GM12878 (cell line): ENCODE measurements at regions not wholly inside any gene's neighbourhood (a gene's known extent, or its start where the extent isn't known, plus 50 kb on each side); places are given as distances from the start of the nearest gene placed in this dataset.

Experiments
- ATAC-seq: fragments of 200-7000 bp; cut with Tn5 transposase; 3 replicates; pipeline ENCODE4 v1.9.1; 2020; ENCODE audit warnings: mild to moderate bottlenecking, moderate library complexity
- BruUV-seq: library from RNA; stranded (reverse); fragments of 400-500 nt; replicated peaks from 2 replicates; lab custom pipeline; 2021; lab: Mats Ljungman, UMichigan
- CTCF ChIA-PET: fragments of 300-600 bp; sonication (Branson Sonifier 250); formaldehyde crosslinking; extraction: SDS; loops from one replicate; lab custom pipeline; 2021; ENCODE audit warnings: inconsistent platforms; lab: Yijun Ruan, JAX
- POLR2A ChIA-PET: fragments of 350-600 bp; formaldehyde crosslinking; extraction: SDS; loops from one replicate; lab custom pipeline; 2021; ENCODE audit warnings: inconsistent platforms; lab: Charles Lee
- RAD21 ChIA-PET: fragments of 300-600 bp; sonication (Branson Sonifier 250); formaldehyde crosslinking; loops from one replicate; lab custom pipeline; 2023; ENCODE audit warnings: antibody characterized with exemption; ENCODE audit not compliant: unreplicated experiment; lab: Charles Lee
- SMC1A ChIA-PET: fragments of 300-600 bp; sonication (Branson Sonifier 250); formaldehyde crosslinking; loops from one replicate; lab custom pipeline; 2023; ENCODE audit not compliant: unreplicated experiment, uncharacterized antibody; lab: Charles Lee
- DNase-seq: peaks from one replicate; pipeline ENCODE4 v3.0.0-alpha.2; 2011; ENCODE audit warnings: low read depth, low spot score
- FAIRE-seq: peaks from 3 replicates; lab custom pipeline; 2011; peaks lifted over from hg19 to GRCh38; lab: Jason Lieb, UNC
- H2AFZ ChIP-seq: 2 replicates; pipeline ENCODE4 v1.6.0; 2011; ENCODE audit warnings: low read depth, low read length, control low read depth; ENCODE audit not compliant: control insufficient read depth
- H3K27ac ChIP-seq: 2 replicates; pipeline ENCODE4 v1.5.1; 2011; ENCODE audit warnings: control low read depth; ENCODE audit not compliant: control insufficient read depth, insufficient read depth
- H3K27me3 ChIP-seq, 2 experiments: replicated peaks in 1 of 2; 2 replicates each; pipeline versions ENCODE4 v1.6.0 to v1.6.1; 2011; ENCODE audit warnings: low read length in 1 of 2; ENCODE audit not compliant: control insufficient read depth in 2 of 2, insufficient read depth in 2 of 2
- H3K36me3 ChIP-seq, 2 experiments: 2 replicates each; pipeline ENCODE4 v1.5.1; 2011; ENCODE audit warnings: low read length in 1 of 2; ENCODE audit not compliant: control insufficient read depth in 2 of 2, insufficient read depth in 2 of 2
- H3K4me1 ChIP-seq: 2 replicates; pipeline ENCODE4 v1.6.1; 2011; ENCODE audit warnings: mild to moderate bottlenecking, low read length, moderate library complexity, mixed read lengths; ENCODE audit not compliant: control insufficient read depth, insufficient read depth
- H3K4me2 ChIP-seq: 2 replicates; pipeline ENCODE4 v1.6.0; 2011; ENCODE audit warnings: control low read depth; ENCODE audit not compliant: control insufficient read depth, insufficient read depth
- H3K4me3 ChIP-seq: fragments of 200-600 bp; sonication (generic); 2 replicates; pipeline ENCODE4 v1.5.1; 2016
- H3K79me2 ChIP-seq: 2 replicates; pipeline ENCODE4 v1.6.0; 2011; ENCODE audit warnings: low read length; ENCODE audit not compliant: control insufficient read depth, insufficient read depth
- H3K9ac ChIP-seq: 2 replicates; pipeline ENCODE4 v1.8.0; 2011; ENCODE audit warnings: low read length, control low read depth, mixed read lengths; ENCODE audit not compliant: control insufficient read depth, insufficient read depth
- H3K9me3 ChIP-seq: replicated peaks from 3 replicates; pipeline ENCODE4 v1.5.1; 2011; ENCODE audit warnings: mild to moderate bottlenecking, low read length; ENCODE audit not compliant: control insufficient read depth, insufficient read depth
- H4K20me1 ChIP-seq: 2 replicates; pipeline ENCODE4 v1.6.0; 2011; ENCODE audit not compliant: control insufficient read depth, insufficient read depth
- ATF7 ChIP-seq: fragments of 450-650 bp; IDR thresholded peaks from 2 replicates; pipeline ENCODE4 v1.6.1; 2016; ENCODE audit warnings: low read depth, mild to moderate bottlenecking
- CBFB ChIP-seq: IDR thresholded peaks from 2 replicates; pipeline ENCODE4 v1.6.1; 2016; ENCODE audit warnings: antibody characterized with exemption, low read depth
- CBX3 ChIP-seq: fragments of 200-600 bp; sonication (generic); IDR thresholded peaks from 2 replicates; pipeline ENCODE4 v1.6.1; 2016; ENCODE audit warnings: low read depth, borderline replicate concordance
- CUX1 ChIP-seq: IDR thresholded peaks from 2 replicates; pipeline ENCODE4 v1.6.1; 2012; ENCODE audit warnings: improper control_type of control experiment, low read depth, low read length; ENCODE audit not compliant: insufficient replicate concordance
- EGR1 ChIP-seq, 2 experiments: IDR thresholded peaks; 1 replicate in 1 of 2; 2 replicates in 1 of 2; pipeline ENCODE4 v1.6.1; 2011 to 2012; ENCODE audit warnings: low read depth in 2 of 2, low read length in 2 of 2, borderline replicate concordance in 1 of 2, mild to moderate bottlenecking in 1 of 2, moderate library complexity in 1 of 2
- ETV6 ChIP-seq, 2 experiments: fragments of 450-650 bp in 1 of 2; IDR thresholded peaks in 1 of 2; conservative IDR thresholded peaks in 1 of 2; 2 replicates each; pipeline ENCODE4 v1.6.1; 2014; ENCODE audit warnings: antibody characterized with exemption in 1 of 2, borderline replicate concordance in 1 of 2, low read depth in 1 of 2, mild to moderate bottlenecking in 1 of 2, moderate library complexity in 1 of 2
- HDAC2 ChIP-seq: fragments of 200-600 bp; sonication (generic); IDR thresholded peaks from 2 replicates; pipeline ENCODE4 v1.6.1; 2017
- KDM1A ChIP-seq: fragments of 200-600 bp; sonication (generic); IDR thresholded peaks from 2 replicates; pipeline ENCODE4 v1.6.1; 2016; ENCODE audit warnings: borderline replicate concordance
- KLF5 ChIP-seq: fragments of 450-650 bp; IDR thresholded peaks from 2 replicates; pipeline ENCODE4 v1.6.1; 2014; ENCODE audit warnings: mild to moderate bottlenecking; ENCODE audit not compliant: partially characterized antibody
- SP1 ChIP-seq: IDR thresholded peaks from one replicate; pipeline ENCODE4 v1.6.1; 2011; ENCODE audit warnings: low read depth, low read length
- in situ Hi-C: fragments of 300-500 bp; cut with MboI; formaldehyde crosslinking; loops from 9 replicates; pipeline ENCODE4 v1.14.3; 2018; ENCODE audit warnings: mixed read lengths
- intact Hi-C: fragments of 100-400 bp; cut with micrococcal nuclease; formaldehyde crosslinking; loops from one replicate; pipeline ENCODE4 v1.14.2; 2022; ENCODE audit not compliant: unreplicated experiment
- TF ChIP-seq, protein P1 (sequence below): fragments of 450-650 bp; IDR thresholded peaks from 2 replicates; pipeline ENCODE4 v1.6.1; 2018; ENCODE audit warnings: borderline replicate concordance, mild to moderate bottlenecking; ENCODE audit not compliant: partially characterized antibody
- TF ChIP-seq, protein P2 (sequence below): IDR thresholded peaks from 2 replicates; pipeline ENCODE4 v1.6.1; 2011; ENCODE audit warnings: low read depth, low read length, improper control_type of control experiment, borderline replicate concordance

- SMC1A ChIA-PET, result interaction anchor here (1.5 kb wide), 1 partner anchor 10 kb away, joined by 4 read pairs; no protein-coding TSS in a partner anchor
- TF ChIP-seq HDAC2 (no peak), ATF7 (no peak), KLF5 (no peak), KDM1A (no peak), EGR1 (IDR thresholded peaks at IDR 0.05; ENCODE audit: borderline replicate concordance in 1 of 2, low read depth in 2 of 2, low read length in 2 of 2) (no peak), ETV6 (conservative IDR thresholded peaks at IDR 0.05 in 1 of 2, IDR thresholded peaks at IDR 0.05 in 1 of 2; ENCODE audit: borderline replicate concordance in 1 of 2, low read depth in 1 of 2) (no peak), CUX1 (no peak), CBFB (no peak), SP1 (no peak), CBX3 (no peak)
- TF ChIP-seq, protein P1, sequence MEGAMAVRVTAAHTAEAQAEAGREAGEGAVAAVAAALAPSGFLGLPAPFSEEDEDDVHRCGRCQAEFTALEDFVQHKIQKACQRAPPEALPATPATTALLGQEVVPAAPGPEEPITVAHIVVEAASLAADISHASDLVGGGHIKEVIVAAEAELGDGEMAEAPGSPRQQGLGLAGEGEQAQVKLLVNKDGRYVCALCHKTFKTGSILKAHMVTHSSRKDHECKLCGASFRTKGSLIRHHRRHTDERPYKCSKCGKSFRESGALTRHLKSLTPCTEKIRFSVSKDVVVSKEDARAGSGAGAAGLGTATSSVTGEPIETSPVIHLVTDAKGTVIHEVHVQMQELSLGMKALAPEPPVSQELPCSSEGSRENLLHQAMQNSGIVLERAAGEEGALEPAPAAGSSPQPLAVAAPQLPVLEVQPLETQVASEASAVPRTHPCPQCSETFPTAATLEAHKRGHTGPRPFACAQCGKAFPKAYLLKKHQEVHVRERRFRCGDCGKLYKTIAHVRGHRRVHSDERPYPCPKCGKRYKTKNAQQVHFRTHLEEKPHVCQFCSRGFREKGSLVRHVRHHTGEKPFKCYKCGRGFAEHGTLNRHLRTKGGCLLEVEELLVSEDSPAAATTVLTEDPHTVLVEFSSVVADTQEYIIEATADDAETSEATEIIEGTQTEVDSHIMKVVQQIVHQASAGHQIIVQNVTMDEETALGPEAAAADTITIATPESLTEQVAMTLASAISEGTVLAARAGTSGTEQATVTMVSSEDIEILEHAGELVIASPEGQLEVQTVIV, result no peak
- TF ChIP-seq, protein P2, sequence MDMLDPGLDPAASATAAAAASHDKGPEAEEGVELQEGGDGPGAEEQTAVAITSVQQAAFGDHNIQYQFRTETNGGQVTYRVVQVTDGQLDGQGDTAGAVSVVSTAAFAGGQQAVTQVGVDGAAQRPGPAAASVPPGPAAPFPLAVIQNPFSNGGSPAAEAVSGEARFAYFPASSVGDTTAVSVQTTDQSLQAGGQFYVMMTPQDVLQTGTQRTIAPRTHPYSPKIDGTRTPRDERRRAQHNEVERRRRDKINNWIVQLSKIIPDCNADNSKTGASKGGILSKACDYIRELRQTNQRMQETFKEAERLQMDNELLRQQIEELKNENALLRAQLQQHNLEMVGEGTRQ, result no peak
Measured at GRCh38 chr15:96554541-96554940, 224.0 kb downstream of the NR2F2 start.

More at GRCh38 chr15:96554541-96554940, 224.0 kb downstream of the NR2F2 start:
- H3K79me2 ChIP-seq, result no peaks in the 10 kb centered on the region
- H3K9me3 ChIP-seq, result no peaks in the 10 kb centered on the region; the same call in 2 of the 3 replicates
- intact Hi-C loops (no loop called here), in situ Hi-C loops (loop anchor here (5.0 kb wide), 1 partner anchor 52 kb away; no protein-coding TSS in a partner anchor)
- CTCF ChIA-PET, result no interaction called here
- DNase-seq (no peak), ATAC-seq (no peak), FAIRE-seq (no peak)
- no peaks in the 10 kb centered on the region for H3K4me1 ChIP-seq
- H2AFZ ChIP-seq, result no peak overlapping the region
- H4K20me1 ChIP-seq, result no peaks in the 10 kb centered on the region
- RAD21 ChIA-PET, result no interaction called here
- H3K36me3 ChIP-seq, result no peaks in the 10 kb centered on the region
- no peak overlapping the region for H3K4me2 ChIP-seq
- H3K27ac ChIP-seq, result no peak overlapping the region
- H3K4me3 ChIP-seq, result no peak overlapping the region
- no peak overlapping the region for H3K9ac ChIP-seq
- no TSS peak for BruUV-seq
- POLR2A ChIA-PET, result no interaction called here
- H3K27me3 ChIP-seq, result no peaks in the 10 kb centered on the region
